ENCODE measurements at regions not wholly inside any gene's neighbourhood (a gene's known extent, or its start where the extent isn't known, plus 50 kb on each side); places are given as distances from the start of the nearest gene placed in this dataset.
"Not testable (repeated sequence)": the region's sequence is repeated elsewhere in the genome, so short reads cannot be mapped to it uniquely, and the experiment has no call there.

GRCh38 chr5:94102849-94103248, 361.4 kb upstream of the POU5F2 start:
- DNase-seq (ENCODE audit: low spot score, unreplicated experiment), result no peak
- Mint-ChIP-seq H3K27me3 (no peaks in the 10 kb centered on the region), H3K27ac (no peak overlapping the region), H3K9me3 (ENCODE audit: low read depth) (peaks cover 60% of the 10 kb centered on the region), H3K4me1 (ENCODE audit: low read depth) (peaks cover 10% of the 10 kb centered on the region), H3K4me3 (ENCODE audit: low read depth) (no peak overlapping the region), H3K36me3 (ENCODE audit: insufficient read depth) (peaks cover 46% of the 10 kb centered on the region)
- TF ChIP-seq, protein P1, sequence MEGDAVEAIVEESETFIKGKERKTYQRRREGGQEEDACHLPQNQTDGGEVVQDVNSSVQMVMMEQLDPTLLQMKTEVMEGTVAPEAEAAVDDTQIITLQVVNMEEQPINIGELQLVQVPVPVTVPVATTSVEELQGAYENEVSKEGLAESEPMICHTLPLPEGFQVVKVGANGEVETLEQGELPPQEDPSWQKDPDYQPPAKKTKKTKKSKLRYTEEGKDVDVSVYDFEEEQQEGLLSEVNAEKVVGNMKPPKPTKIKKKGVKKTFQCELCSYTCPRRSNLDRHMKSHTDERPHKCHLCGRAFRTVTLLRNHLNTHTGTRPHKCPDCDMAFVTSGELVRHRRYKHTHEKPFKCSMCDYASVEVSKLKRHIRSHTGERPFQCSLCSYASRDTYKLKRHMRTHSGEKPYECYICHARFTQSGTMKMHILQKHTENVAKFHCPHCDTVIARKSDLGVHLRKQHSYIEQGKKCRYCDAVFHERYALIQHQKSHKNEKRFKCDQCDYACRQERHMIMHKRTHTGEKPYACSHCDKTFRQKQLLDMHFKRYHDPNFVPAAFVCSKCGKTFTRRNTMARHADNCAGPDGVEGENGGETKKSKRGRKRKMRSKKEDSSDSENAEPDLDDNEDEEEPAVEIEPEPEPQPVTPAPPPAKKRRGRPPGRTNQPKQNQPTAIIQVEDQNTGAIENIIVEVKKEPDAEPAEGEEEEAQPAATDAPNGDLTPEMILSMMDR (IDR thresholded peaks at IDR 0.05; ENCODE audit: unreplicated experiment), result no peak

- H3K4me3 Mint-ChIP-seq (ENCODE audit: low read depth); H3K27me3 Mint-ChIP-seq; H3K27ac Mint-ChIP-seq; DNase-seq (ENCODE audit: low spot score, unreplicated experiment): not testable (repeated sequence)
- H3K36me3 Mint-ChIP-seq (ENCODE audit: insufficient read depth), result peaks cover 37% of the 10 kb centered on the region
- H3K4me1 Mint-ChIP-seq (ENCODE audit: low read depth), result peaks cover 14% of the 10 kb centered on the region
- H3K9me3 Mint-ChIP-seq (ENCODE audit: low read depth), result peaks cover 55% of the 10 kb centered on the region
Measured at GRCh38 chr5:94097384-94097783, 356.0 kb upstream of the POU5F2 start.

DNA sequence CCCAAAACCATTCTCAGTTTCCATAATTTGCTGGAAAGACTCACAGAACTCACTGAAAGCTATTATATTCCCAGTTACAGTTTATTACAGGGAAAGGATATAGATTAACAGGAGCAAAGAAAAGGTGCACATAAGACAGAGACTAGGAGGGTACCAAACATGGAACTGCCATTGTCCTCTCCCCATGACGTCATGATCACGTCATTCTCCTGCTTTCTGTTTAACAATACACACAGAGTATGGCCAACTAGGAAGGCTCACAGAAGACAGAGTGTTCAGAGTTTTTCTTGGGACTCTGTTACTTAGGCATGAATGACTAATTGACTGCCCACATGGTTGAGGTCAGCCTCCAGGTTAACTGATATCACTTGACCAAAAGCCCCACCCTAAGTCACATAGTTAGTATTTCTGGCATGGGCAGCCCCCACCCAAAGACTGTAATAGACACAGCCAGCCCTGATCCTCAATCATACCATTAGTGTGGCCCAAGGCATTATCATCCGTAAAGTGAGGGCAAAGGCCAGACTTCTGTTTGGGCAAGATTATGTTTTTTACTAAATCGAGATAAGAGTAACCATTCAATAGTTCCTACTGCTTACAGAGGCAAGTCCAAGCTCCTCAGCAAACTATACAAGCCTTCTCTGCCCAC, 353.5 kb upstream of the POU5F2 start:
- H3K9me3 Mint-ChIP-seq (ENCODE audit: low read depth), result peaks cover 48% of the 10 kb centered on the region
- no peak for DNase-seq (ENCODE audit: low spot score, unreplicated experiment)
- TF ChIP-seq, protein P1 (IDR thresholded peaks at IDR 0.05; ENCODE audit: unreplicated experiment), result no peak
- H3K4me3 Mint-ChIP-seq (ENCODE audit: low read depth), result no peak overlapping the region
- no peaks in the 10 kb centered on the region for H3K27me3 Mint-ChIP-seq
- H3K36me3 Mint-ChIP-seq (ENCODE audit: insufficient read depth), result peaks cover 32% of the 10 kb centered on the region
- H3K27ac Mint-ChIP-seq, result peak overlapping the region; percentile 29
- peaks cover 14% of the 10 kb centered on the region for H3K4me1 Mint-ChIP-seq (ENCODE audit: low read depth)

- Mint-ChIP-seq H3K27me3 (no peaks in the 10 kb centered on the region), H3K27ac (no peak overlapping the region), H3K9me3 (ENCODE audit: low read depth) (peaks cover 37% of the 10 kb centered on the region), H3K4me1 (ENCODE audit: low read depth) (peaks cover 14% of the 10 kb centered on the region), H3K4me3 (ENCODE audit: low read depth) (no peak overlapping the region), H3K36me3 (ENCODE audit: insufficient read depth) (peaks cover 23% of the 10 kb centered on the region)
- DNase-seq (ENCODE audit: low spot score, unreplicated experiment), result no peak
- TF ChIP-seq, protein P1 (IDR thresholded peaks at IDR 0.05; ENCODE audit: unreplicated experiment), result no peak
Measured at GRCh38 chr5:94093300-94093699, 351.9 kb upstream of the POU5F2 start.

DNA sequence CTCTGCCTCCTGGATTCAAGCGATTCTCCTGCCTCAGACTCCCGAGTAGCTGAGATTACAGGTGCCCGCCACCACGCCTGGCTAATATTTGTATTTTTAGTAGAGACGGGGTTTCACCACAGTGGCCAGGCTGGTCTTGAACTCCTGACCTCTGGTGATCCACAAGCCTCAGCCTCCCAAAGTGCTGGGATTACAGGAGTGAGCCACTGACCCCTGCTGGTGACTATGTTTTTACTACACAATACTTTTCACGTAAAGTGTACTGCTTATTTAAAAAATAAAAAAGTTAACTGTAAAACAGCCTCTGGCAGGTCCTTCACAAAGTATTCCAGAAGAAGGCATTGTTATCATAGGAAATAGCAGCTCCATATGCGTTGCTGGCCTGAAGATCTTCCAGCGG, 345.2 kb upstream of the POU5F2 start:
- not testable (repeated sequence) for H3K4me1 Mint-ChIP-seq (ENCODE audit: low read depth); DNase-seq (ENCODE audit: low spot score, unreplicated experiment); H3K27me3 Mint-ChIP-seq; H3K27ac Mint-ChIP-seq; H3K4me3 Mint-ChIP-seq (ENCODE audit: low read depth); H3K36me3 Mint-ChIP-seq (ENCODE audit: insufficient read depth)
- peaks cover 16% of the 10 kb centered on the region for H3K9me3 Mint-ChIP-seq (ENCODE audit: low read depth)

GRCh38 chr5:94086194-94086593, 344.8 kb upstream of the POU5F2 start:
- no peak for DNase-seq (ENCODE audit: low spot score, unreplicated experiment)
- H3K4me3 Mint-ChIP-seq (ENCODE audit: low read depth), result no peak overlapping the region
- no peaks in the 10 kb centered on the region for H3K27me3 Mint-ChIP-seq
- H3K9me3 Mint-ChIP-seq (ENCODE audit: low read depth), result peaks cover 16% of the 10 kb centered on the region
- TF ChIP-seq, protein P1 (IDR thresholded peaks at IDR 0.05; ENCODE audit: unreplicated experiment), result no peak
- peaks cover 4% of the 10 kb centered on the region for H3K36me3 Mint-ChIP-seq (ENCODE audit: insufficient read depth)
- no peaks in the 10 kb centered on the region for H3K4me1 Mint-ChIP-seq (ENCODE audit: low read depth)
- H3K27ac Mint-ChIP-seq, result no peak overlapping the region

Data from progenitor cell of endocrine pancreas (in vitro differentiated cells).